Heart right ventricle (tissue), 16 donors: ENCODE measurements at regions not wholly inside any gene's neighbourhood (a gene's known extent, or its start where the extent isn't known, plus 50 kb on each side); places are given as distances from the start of the nearest gene placed in this dataset.

ENCODE experiments used
- ATAC-seq, 8 donors: fragments of 200-7000 bp; cut with Tn5 transposase; one replicate each; pipeline ENCODE4 v1.9.1; 2020; ENCODE audit warnings: mild to moderate bottlenecking in 8 of 8, moderate library complexity in 8 of 8, moderate number of reproducible peaks in 1 of 8
- DNase-seq, 2 donors: peaks; one replicate each; pipeline ENCODE4 v3.0.0-alpha.2; 2020
- H3K27ac ChIP-seq, 10 donors: fragments of 200-600 bp; sonication (generic) in 2 of 10; one replicate each; pipeline versions ENCODE4 v1.5.0 to v1.8.0; 2020 to 2022; ENCODE audit warnings: mild to moderate bottlenecking in 3 of 10
- H3K27me3 ChIP-seq, 7 donors: fragments of 200-600 bp; one replicate each; pipeline ENCODE4 v1.8.0; 2021 to 2022; ENCODE audit warnings: mild to moderate bottlenecking in 2 of 7
- H3K36me3 ChIP-seq, 9 donors: fragments of 200-600 bp; sonication (generic) in 1 of 9; one replicate each; pipeline versions ENCODE4 v1.5.0 to v1.8.0; 2020 to 2022; ENCODE audit warnings: mild to moderate bottlenecking in 2 of 9
- H3K4me1 ChIP-seq, 9 donors: fragments of 200-600 bp; sonication (generic) in 1 of 9; one replicate each; pipeline versions ENCODE4 v1.5.0 to v1.8.0; 2020 to 2022; ENCODE audit warnings: mild to moderate bottlenecking in 4 of 9
- H3K4me3 ChIP-seq, 10 donors: fragments of 200-600 bp; sonication (generic) in 2 of 10; one replicate each; pipeline versions ENCODE4 v1.5.0 to v1.8.0; 2020 to 2022; ENCODE audit warnings: mild to moderate bottlenecking in 7 of 10, moderate library complexity in 2 of 10
- H3K9me3 ChIP-seq, 11 donors: fragments of 200-600 bp in 10 of 11; sonication (generic) in 2 of 11; one replicate each; pipeline versions ENCODE4 v1.5.0 to v1.8.0; 2013 to 2022; ENCODE audit warnings: mild to moderate bottlenecking in 2 of 11, control low read depth in 1 of 11, moderate library complexity in 1 of 11
- CTCF ChIP-seq, 9 donors: fragments of 200-600 bp; sonication (generic) in 2 of 9; IDR thresholded peaks; one replicate each; pipeline versions ENCODE4 v1.5.0 to v1.8.0; 2021 to 2022; ENCODE audit warnings: antibody characterized with exemption in 9 of 9, mild to moderate bottlenecking in 5 of 9, moderate library complexity in 1 of 9
- WGBS, 2 donors: extraction: QIAGEN DNeasy Blood & Tissue Kit; methylation state at CpG; one replicate each; pipeline ENCODE4 v1.1.7; 2013; ENCODE audit warnings: inconsistent platforms in 1 of 2; 5-methylcytosine and 5-hydroxymethylcytosine counted together
- intact Hi-C, 10 donors: fragments of 100-400 bp; cut with DNase I; formaldehyde crosslinking; loops; one replicate each; pipeline versions ENCODE4 v1.11.1 to v1.14.2; 2022
- donor health status: Arrhythmogenic right ventricular cardiomyopathy.
- donor health status: ischemic (EF 13 %, LVEDD 7.1; RV severe dilation, severe dysfunction).
- donor health status: healthy with polysubstance abuse.
- donor health status: DM: no; HTN: yes; CAD: no.
- donor health status: DM: no; HTN: no; CAD: no.
- donor health status: ischemic (EF 25% LVEDD 6.9; RV normal size, moderate dysfunction).
- donor health status: ischemic (EF 25% LVEDD 5.7; RV mildly dilated, moderate dysfunction).
- donor health status: healthy.
- donor health status: DM: yes; HTN: yes; CAD: no.
- donor health status: Ischemic cardiomyopathy.
- donor health status: ischemic (EF 35%, LVEDD 5.7; RV mildly dilated, moderate dysfunction).
- donor health status: nonischemic (EF 11% LVEDD 7.7; RV severe dilation, severe dysfunction).
- donor health status: DM: yes; HTN: yes; CAD: no.
- donor health status: PGD.
- donor health status: ischemic (EF 29% LVEDD 5.4; RV normal size, mild dysfunction).
- donor health status: nonischemic (EF 23%, LVEDD 6.1; RV moderate dilation, normal function).

- ATAC-seq: no peak
- no peak overlapping the region for H3K27ac ChIP-seq
- no peak overlapping the region for H3K4me3 ChIP-seq
- peaks cover 0 to 6% (median 0%) of the 10 kb centered on the region in 11 donors for H3K9me3 ChIP-seq
- intact Hi-C loops: no loop called here
- TF ChIP-seq CTCF (IDR thresholded peaks at IDR 0.05): no peak
- H3K4me1 ChIP-seq: no peaks in the 10 kb centered on the region
- no peak for DNase-seq
- no peaks in the 10 kb centered on the region for H3K27me3 ChIP-seq
- H3K36me3 ChIP-seq: no peaks in the 10 kb centered on the region
Measured at GRCh38 chr14:66413901-66414300, 72.3 kb upstream of the CCDC196 start.

- intact Hi-C loops: no loop called here
- WGBS, 2 donors: 100% methylated on average over 1 of the region's 1 CpG
- no peak overlapping the region for H3K27ac ChIP-seq
- no peaks in the 10 kb centered on the region for H3K4me1 ChIP-seq
- TF ChIP-seq CTCF (IDR thresholded peaks at IDR 0.05): no peak
- H3K9me3 ChIP-seq: peaks cover 0 to 6% (median 0%) of the 10 kb centered on the region in 11 donors
- no peak overlapping the region for H3K4me3 ChIP-seq
- DNase-seq (no peak), ATAC-seq (no peak)
- H3K36me3 ChIP-seq: no peaks in the 10 kb centered on the region
- H3K27me3 ChIP-seq: no peaks in the 10 kb centered on the region
Measured at GRCh38 chr14:66414511-66414910, 71.7 kb upstream of the CCDC196 start.

GRCh38 chr14:66420251-66421006 is 65.7 kb upstream of the CCDC196 start:
- DNase-seq (no peak), ATAC-seq (no peak)
- Histone ChIP-seq H3K4me1 (peaks cover 0 to 9% (median 0%) of the 10 kb centered on the region in 9 donors), H3K36me3 (no peaks in the 10 kb centered on the region), H3K9me3 (peaks cover 0 to 6% (median 0%) of the 10 kb centered on the region in 11 donors), H3K27me3 (no peaks in the 10 kb centered on the region), H3K4me3 (no peak overlapping the region), H3K27ac (no peak overlapping the region)
- intact Hi-C loops: no loop called here
- TF ChIP-seq CTCF (IDR thresholded peaks at IDR 0.05): no peak
- WGBS, 2 donors: 81 to 84% methylated on average over 2 of the region's 2 CpGs

GRCh38 chr14:66421990-66422946 is 63.9 kb upstream of the CCDC196 start:
- no peak for ATAC-seq
- Histone ChIP-seq H3K9me3 (no peaks in the 10 kb centered on the region), H3K27me3 (no peaks in the 10 kb centered on the region), H3K4me3 (no peak overlapping the region), H3K27ac (no peak overlapping the region), H3K4me1 (peaks cover 0 to 23% (median 0%) of the 10 kb centered on the region in 9 donors), H3K36me3 (no peaks in the 10 kb centered on the region)
- intact Hi-C loops: no loop called here
- no peak for TF ChIP-seq CTCF (IDR thresholded peaks at IDR 0.05)
- 77 to 81% methylated on average over 6 of the region's 6 CpGs for WGBS, 2 donors
- no peak for DNase-seq
